Stimulated activated CD4-positive, alpha-beta T cell treated with anti-CD3 and anti-CD28 coated beads, Interleukin-2, amount 100 ng/mL, for 48 hours (primary cell): ENCODE measurements at regions not wholly inside any gene's neighbourhood (a gene's known extent, or its start where the extent isn't known, plus 50 kb on each side); places are given as distances from the start of the nearest gene placed in this dataset.

Source experiments
- DNase-seq, 2 donors: peaks; one replicate each; pipeline ENCODE4 v3.0.0-alpha.2; 2020

DNA sequence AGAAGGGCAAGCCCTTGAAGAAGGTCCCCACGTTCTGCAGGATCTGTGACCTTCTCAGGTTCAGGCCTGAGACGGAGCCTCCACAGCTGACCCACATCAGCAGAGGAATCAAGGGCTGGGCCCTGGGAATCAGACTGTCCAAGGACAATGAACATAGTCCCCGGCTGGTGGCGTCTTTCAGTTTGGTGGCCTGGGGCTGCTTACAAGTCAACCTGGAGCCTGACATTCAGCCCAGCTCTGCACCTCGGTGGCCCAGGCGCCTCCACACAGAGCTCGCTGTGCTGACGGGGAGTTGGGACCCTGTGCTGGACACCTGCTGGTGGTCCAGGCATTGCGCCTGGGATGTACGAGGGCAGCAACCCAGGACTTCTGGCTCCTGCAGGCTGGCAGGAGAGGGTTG is 523.5 kb downstream of the TBC1D22A start:
- no peak for DNase-seq

DNA sequence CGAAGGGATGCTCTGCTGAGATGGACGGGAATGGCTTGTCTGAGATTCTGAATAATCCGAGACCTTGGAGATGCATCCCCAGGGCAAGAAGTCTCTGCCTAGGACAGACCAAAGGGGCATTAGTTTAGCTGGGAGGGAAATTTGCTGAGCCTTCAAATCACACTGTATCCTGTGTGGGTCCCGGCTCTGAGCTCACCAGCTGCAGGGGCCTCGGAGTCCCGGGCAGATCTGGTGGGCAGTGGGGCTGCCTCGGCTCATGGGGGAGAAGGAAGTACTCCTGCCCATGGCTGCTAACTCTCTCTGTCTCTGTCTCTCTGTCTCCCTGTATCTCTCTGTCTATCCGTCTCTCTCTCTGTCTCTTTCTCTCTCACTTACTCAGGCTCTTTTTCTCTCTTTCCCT is 522.4 kb downstream of the TBC1D22A start:
- DNase-seq, result no peak

GRCh38 chr22:47284360-47284759 is 521.9 kb downstream of the TBC1D22A start:
- no peak for DNase-seq

- DNase-seq, result no peak
Measured at GRCh38 chr22:47283616-47284270, 521.3 kb downstream of the TBC1D22A start.

DNA sequence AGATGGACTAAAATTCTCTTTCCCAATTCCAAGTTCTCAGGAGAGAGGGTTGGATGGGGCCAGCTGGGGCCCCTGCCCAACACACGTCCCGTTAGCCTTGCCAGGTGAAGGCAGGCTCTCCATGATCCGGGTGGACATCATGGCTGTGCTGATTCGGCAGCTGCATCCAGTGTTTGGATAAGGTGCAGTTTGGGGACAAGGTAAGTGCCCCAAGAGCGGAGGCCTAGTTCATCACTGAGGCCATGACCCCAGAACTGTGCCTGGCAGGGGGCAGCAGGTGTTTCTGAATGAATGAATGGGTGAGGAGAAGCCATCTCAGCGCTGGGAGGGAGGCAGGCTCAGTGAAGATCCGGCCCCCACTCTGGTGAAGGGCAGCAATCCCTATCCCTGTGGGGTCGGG is 520.4 kb downstream of the TBC1D22A start:
- DNase-seq, result no peak

GRCh38 chr22:47282366-47282765 is 519.9 kb downstream of the TBC1D22A start:
- no peak for DNase-seq

- DNase-seq, result no peak
Measured at GRCh38 chr22:47281126-47282106, 519.0 kb downstream of the TBC1D22A start.

DNA sequence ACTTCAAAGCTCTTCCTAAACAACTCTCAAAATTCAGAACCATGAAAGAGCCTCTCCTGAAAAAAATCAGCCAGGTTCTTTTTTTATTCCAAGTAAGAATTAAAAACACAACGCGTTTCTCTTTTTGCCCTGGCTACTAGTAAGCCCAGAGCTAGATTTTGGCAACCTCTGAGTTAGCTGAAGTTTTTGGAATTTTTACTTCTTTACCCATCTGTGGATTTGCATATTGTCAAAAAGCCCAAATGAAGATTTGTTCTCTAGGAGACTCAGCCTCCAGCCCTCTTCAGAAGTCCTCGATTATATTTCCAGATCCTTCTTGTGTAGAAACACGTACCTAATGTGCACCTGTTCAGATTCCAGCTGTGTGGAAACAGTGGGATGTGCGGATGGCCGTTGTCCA is 517.9 kb downstream of the TBC1D22A start:
- DNase-seq, result no peak

- no peak for DNase-seq
Measured at GRCh38 chr22:47279746-47280145, 517.3 kb downstream of the TBC1D22A start.

GRCh38 chr22:47279337-47279736 is 516.9 kb downstream of the TBC1D22A start:
- DNase-seq, result no peak

DNA sequence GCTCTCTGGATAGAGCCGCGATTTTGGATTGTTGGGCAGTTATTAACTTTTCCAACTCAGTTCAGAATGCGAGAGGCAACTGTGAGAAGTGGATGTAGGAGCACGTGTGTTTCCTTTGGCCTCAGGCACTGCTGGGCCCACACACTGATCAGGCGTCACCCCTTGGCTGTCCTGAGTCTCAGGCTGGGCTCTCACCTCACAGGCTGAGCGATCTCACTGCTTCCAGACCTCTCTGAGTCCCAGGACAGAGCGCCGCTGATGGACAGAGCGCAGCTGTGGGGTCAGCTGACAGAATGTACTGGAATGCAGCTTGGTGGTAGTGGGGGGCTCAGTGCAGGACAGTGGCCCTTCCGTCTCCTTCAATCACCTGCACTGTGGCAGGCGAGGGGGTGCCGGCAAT is 516.2 kb downstream of the TBC1D22A start:
- no peak for DNase-seq

DNA sequence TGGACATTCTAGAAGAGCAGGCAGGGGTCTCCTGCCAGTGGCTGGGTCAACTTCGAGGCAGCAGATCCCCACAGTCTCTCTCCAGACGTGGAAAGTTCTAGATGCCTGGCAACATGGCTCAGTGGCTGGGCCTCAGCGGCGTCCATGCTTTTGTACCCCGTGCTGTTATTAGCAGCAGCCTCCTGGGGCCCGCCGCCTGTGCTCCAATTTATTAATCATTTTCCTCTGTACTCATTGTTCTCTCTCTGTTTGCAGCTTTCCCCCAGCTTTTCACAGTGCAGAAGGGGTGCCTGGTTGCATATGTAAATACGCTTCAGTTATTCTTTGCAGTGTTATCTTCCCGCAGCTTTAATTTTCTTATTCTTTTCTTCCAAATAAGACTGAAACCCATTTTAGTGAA is 515.1 kb downstream of the TBC1D22A start:
- no peak for DNase-seq

- no peak for DNase-seq
Measured at GRCh38 chr22:47276991-47277390, 514.5 kb downstream of the TBC1D22A start.

GRCh38 chr22:47276450-47276820 is 514.0 kb downstream of the TBC1D22A start:
- no peak for DNase-seq

DNA sequence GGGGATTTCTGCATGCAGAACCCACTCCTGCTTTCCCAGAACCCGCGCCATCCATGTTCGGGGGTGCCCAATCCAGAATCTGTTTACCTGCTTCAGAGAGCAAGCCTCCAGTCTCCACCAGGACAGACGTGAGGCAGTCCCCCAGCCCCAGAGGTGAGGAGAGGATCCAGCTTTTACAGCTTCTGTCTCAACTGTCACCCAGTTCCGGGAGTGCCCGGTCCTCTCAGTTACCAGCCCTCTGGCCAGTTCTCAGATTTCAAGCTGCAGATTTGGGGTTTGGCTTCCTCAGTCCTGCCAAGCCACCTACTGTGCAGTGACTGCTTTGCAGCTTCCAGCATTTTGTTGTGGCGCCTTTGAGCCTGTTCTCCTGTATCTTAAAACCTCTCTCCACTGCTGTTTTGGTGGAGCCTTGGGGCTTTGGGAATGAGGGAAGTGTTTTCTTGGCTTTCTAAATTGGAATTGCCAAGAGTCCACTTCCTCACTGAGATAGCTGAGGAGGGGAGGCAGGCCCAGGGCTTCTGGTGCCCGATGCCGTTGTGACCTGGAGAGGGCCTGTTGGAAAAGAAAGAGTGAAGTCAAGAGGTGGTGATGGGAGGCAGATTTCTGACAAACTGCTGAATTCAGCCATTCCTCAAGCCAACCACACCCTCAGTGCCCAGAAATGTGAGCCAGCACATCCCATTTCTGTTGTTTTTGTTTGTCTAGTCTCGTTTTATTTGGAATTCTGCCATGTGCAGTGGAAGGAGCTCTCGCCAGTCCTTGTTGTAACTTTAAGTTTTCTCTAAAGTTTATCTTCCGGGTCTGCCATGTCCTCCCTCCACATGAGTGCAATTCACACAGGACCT is 513.4 kb downstream of the TBC1D22A start:
- no peak for DNase-seq

- no peak for DNase-seq
Measured at GRCh38 chr22:47274196-47274595, 511.7 kb downstream of the TBC1D22A start.

GRCh38 chr22:47270463-47271135 is 508.1 kb downstream of the TBC1D22A start:
- DNase-seq, result no peak

GRCh38 chr22:47269516-47270088 is 507.2 kb downstream of the TBC1D22A start:
- no peak for DNase-seq

DNA sequence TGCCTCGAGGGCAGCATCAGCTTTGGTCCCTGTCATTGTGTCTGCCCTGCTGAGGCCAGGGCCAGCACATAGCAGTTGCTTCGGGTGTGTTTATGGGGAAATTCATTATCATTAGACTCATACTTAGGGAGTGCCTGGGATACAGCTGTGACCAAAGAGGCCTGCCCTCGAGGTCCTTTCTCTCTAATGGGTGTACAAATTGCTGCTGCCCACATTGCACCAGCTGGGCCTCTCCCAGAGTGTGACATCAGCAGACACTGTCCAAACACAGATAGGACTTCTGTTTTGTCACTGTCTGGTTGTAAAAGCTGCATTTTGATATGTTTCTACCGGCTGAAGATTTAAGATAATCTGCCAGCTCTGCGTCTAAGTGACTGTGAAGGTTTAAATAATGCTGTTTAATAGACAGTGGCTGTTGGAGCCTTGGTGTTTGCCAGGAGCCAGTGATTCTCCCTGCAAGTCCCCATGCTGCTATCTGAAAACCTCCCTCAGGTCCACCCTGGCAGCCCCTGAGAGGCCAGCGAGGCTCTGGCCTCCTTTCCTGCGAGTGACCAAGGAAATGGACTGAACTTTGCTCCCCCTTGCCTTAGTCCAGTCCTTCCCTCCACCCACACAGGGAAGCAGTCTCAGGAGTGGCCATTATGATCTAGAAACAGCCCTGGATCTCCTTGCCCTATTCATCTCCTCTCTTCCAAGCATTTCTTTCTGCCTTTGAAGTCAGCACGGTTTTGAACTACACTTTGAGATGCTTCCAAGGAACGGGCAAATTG is 505.2 kb downstream of the TBC1D22A start:
- DNase-seq, result no peak

DNA sequence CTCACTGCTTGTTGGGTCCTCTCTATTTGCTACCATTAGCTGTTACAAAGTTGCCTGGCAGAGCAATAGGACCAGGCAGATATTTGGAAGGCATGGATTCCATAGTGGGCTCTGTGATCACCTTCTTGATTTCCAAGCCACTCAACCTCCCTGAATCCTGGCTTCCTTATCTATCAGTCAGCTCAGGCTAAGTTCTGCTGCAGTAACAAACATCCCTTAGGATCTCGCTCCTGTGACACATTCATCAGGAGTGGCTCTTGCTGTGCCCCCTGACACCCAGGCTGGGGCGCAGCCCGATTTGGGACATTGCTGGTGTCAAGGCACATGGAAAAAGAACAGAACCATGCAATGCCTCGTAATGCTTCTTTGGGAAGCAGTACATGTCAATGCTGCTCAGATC is 503.9 kb downstream of the TBC1D22A start:
- DNase-seq, result no peak

GRCh38 chr22:47260551-47260950 is 498.1 kb downstream of the TBC1D22A start:
- no peak for DNase-seq

- DNase-seq, result no peak
Measured at GRCh38 chr22:47259990-47260389, 497.5 kb downstream of the TBC1D22A start.
